GM18907 (cell line): ENCODE measurements at regions not wholly inside any gene's neighbourhood (a gene's known extent, or its start where the extent isn't known, plus 50 kb on each side); places are given as distances from the start of the nearest gene placed in this dataset.
"Not testable (repeated sequence)": the region's sequence is repeated elsewhere in the genome, so short reads cannot be mapped to it uniquely, and the experiment has no call there.

Source experiments
- ATAC-seq: cut with Tn5 transposase; IDR thresholded peaks from one replicate; pipeline ENCODE4 v1.9.1; 2021; ENCODE audit warnings: mild to moderate bottlenecking, moderate library complexity; ENCODE audit not compliant: unreplicated experiment

DNA sequence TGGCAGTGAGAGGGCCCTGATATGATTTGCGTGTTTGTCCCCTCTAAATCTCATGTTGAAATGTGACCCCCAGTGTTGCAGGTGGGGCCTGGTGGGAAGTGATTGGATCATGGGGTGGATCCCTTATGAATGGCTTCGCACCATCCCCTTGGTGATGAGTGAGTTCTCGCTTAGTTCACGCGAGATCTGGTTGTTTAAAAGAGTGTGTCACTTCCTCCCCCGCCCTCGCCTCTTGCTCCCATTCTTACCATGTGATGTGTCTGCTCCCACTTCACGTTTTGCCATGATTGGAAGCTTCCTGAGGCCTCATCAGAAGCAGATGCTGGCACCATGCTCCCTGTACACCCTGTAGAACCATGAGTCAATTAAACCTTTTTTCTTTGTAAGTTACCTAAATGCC lies 319.9 kb upstream of the ID2 start:
- no peak for ATAC-seq

GRCh38 chr2:8363161-8363560 lies 318.7 kb upstream of the ID2 start:
- no peak for ATAC-seq

- ATAC-seq, result no peak
These were observed 317.2 kb upstream of the ID2 start for GRCh38 chr2:8364668-8365067.

- no peak for ATAC-seq
These were observed 316.4 kb upstream of the ID2 start for GRCh38 chr2:8365331-8365910.

DNA sequence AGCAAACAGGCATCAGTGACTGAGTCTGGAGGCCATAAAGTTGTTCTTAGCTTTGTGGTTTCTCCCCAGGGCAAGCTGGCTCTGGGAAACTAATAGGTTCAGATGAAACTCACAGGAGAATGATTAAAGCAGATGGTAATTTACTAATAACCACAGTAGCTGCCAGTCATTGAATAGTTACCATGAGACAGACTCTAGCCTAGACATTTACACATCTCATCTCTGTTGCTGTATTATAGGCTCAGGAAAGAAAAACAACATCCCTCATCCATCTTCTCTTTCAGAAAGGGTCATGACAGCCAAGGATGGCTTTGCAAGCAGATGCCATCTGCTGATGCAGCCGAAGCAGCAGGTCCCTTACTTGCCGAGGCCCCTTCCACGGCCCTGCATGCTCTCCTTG lies 314.0 kb upstream of the ID2 start:
- ATAC-seq, result no peak

GRCh38 chr2:8368463-8368862 lies 313.4 kb upstream of the ID2 start:
- ATAC-seq, result no peak

DNA sequence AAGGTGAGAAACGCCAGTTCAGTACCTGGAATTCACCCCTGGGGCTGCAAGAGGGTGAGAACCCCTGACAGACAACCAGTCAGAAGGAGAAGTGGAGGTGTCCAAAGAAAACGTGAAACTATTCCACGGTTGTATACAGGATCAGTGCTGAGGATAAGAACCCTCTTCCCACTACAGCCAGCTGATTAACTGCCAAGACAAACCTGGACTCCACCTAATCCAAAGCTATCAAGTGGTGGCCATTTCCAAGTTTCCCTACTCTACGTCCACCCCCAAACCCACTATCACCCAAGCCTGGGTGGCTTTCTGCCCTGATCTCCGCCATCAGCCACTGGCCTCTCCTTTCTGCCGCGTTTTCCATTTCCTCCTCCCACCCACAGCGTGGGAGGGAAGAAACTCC lies 312.3 kb upstream of the ID2 start:
- no peak for ATAC-seq

- no peak for ATAC-seq
These were observed 311.5 kb upstream of the ID2 start for GRCh38 chr2:8370258-8370802.

DNA sequence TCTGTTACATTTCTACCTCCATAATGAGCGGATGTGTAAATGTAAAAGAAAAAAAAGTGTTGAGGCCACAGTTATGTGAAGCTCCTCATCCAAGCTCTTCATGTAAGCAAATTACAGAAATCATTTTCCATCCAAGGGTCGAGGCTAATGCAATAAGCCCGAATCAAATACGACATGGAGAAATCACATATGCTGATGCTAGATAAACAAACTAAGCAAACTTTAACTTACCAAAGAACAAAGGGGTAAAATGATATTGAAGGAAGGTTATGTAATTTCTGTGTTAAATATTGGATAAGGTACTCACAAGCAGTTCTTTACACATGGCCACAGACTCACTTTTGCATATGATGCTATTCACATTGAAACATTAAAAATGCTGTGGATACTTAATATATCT lies 310.2 kb upstream of the ID2 start:
- no peak for ATAC-seq

DNA sequence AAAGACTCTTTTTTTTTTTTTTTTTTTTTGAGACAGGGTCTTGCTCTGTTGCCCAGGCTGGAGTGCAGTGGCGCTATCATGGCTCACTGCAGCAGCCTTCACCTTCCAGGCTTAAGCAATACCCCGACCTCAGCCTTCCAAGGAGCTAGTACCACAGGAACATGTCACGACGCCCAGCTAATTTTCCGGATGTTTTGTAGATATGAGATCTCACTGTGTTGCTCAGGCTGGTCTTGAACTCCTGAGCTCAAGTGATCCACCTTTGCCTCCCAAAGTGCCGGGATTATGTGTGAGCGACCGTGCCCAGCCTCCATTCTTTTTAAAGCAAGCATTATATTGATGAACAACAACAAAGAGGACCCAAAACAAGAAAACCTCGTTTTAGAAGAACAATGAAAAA lies 307.1 kb upstream of the ID2 start:
- ATAC-seq, result no peak

GRCh38 chr2:8376603-8377410 lies 305.0 kb upstream of the ID2 start:
- no peak for ATAC-seq

DNA sequence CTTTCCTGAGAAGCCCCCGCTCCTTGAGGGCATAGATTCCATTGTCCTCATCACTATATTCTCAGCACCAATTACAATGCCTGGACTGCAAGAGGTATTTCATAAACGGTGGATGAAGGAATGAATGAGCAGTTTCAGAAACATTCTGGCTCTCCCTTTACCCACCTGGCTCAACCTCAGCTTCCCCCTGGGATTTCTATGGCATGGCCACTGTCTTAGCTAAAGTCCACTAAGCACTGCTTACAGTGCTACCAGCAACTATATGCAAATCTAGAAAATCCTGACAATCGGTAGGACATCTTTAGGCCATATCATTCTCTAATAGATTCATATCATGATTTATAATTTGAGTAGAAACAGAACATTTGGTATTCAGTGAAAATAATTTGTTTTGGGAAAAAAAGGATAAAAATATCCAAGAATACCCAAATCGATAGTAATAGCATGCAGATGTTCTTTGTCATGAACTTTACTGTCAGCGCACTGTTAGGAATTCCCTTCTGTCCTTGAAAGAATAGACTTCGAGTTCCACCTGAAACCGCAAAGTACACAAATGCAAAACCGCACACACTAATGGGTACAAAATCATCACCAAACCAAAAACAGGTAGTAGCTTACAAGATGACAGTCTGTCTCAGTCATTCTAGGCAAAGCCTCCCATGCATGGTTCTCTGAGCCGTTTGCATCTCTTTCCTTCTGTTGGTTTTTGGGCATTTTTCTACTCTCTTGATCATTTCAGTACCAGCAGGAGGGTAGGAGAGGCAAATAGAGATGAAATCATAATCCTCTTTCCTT lies 303.6 kb upstream of the ID2 start:
- peak; percentile 74 for ATAC-seq

DNA sequence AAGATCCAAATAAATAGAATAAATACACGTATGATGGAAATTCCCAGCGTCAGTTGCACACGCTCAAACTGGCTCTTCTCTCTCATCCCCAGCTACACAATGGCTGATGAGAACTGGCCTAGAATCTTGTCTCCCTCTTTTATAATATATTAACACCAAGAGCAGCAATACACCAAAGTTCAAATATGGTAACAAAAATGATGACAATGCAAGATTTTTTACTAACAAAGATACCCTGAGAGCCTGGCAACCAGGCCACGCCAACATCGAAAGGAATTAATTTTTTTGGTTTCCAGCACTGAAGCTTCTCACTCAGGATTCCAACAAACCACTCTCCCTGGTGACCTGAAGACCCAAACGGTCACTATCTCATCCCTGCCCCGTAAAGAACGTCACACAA lies 302.7 kb upstream of the ID2 start:
- no peak for ATAC-seq

- ATAC-seq, result no peak
These were observed 302.3 kb upstream of the ID2 start for GRCh38 chr2:8379549-8379948.

DNA sequence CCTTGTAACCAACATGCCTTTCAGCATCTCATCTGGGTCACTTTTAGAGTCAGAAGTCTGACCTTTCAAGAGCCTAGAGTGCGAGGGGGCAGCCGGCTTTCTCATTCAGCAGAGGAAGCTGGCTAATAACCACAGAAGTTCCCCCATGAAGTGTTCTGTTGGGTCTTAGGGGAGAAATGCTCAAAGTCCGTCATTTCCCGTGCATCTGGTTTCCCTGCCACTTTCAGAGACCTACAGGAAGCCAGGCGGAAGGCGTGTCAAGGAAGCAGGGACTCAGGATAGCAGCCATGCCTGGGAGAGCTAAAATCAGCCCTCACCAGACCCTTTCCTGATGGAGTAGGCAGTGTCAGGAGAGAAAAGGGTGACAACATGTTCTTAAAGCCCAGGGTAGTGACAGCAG lies 301.8 kb upstream of the ID2 start:
- peak; percentile 24 for ATAC-seq

DNA sequence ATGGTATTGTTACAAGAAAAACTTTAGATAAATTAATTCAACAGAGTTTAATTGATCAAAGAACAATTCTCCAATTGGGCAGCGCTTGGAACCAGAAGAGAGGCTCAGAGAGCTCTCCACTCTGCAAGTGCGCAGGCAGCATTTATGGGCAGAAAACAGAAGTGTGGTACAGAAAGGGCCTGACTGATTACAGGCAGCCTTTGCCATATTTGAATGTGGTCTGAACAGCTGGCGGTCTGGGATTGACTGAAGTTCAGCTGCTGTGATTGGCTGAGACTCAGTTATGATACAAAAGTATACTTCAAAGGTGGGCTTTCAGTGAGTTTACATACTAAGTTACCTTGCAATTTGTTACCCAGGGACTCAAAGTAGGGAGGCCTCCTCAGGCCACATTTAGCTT lies 301.3 kb upstream of the ID2 start:
- ATAC-seq, result peak; percentile 62

- no peak for ATAC-seq
These were observed 299.4 kb upstream of the ID2 start for GRCh38 chr2:8382485-8382884.

- ATAC-seq, result not testable (repeated sequence)
These were observed 295.1 kb upstream of the ID2 start for GRCh38 chr2:8386748-8387147.

- ATAC-seq, result peak; percentile 72
These were observed 293.1 kb upstream of the ID2 start for GRCh38 chr2:8388781-8389180.

DNA sequence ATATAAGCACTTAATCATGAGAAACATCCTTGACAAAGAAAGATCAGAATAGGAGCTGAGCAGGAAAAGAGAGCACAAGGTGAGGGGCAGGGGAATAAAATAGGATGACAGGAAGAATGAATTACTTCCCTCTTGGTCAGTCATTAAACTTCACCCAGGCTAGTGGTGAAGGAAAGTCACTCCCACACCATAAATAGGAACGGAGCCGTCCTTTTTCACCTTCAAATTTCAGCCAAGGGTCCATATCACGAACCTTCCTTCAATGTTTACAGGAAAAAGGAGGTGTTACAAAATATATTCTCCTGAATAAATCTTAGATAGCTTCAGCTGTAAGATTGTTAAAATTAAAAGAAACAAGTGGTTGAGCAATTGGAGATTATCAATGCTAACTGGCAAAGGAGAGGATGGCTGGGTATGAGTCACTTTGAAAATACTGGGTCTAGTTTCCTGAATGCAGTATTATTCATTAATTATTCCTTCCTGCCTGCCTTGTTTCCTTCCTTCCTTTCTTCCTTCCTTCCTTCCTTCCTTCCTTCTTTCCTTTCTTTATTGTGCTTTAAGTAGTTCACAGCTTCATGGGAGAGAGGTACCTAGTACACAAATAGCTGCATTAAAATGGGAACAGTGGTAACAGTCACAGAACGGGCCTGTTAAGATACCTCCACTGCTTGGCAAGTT lies 292.3 kb upstream of the ID2 start:
- ATAC-seq, result no peak

DNA sequence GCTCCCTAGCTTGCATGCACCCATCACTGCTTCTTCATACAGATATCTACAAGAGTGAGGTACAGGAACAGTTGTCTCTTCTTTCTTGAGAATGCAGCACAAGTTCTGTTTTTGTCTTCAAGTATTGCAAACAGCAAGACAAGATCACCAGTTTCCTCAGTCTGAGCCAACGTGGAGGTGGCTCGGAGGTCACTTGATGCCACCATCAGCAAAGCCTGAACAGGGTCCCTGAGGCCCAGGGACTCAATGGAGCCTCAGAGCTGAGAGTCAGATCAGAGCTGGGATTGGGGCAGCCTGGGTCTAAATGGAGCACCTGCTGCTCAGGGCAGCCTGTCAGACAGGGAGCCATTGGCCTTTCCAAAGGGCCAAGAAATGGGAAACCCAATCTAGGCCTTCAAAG lies 290.7 kb upstream of the ID2 start:
- ATAC-seq, result no peak
